GM12878 (cell line): ENCODE measurements at regions not wholly inside any gene's neighbourhood (a gene's known extent, or its start where the extent isn't known, plus 50 kb on each side); places are given as distances from the start of the nearest gene placed in this dataset.

Experiments
- ATAC-seq: fragments of 200-7000 bp; cut with Tn5 transposase; 3 replicates; pipeline ENCODE4 v1.9.1; 2020; ENCODE audit warnings: mild to moderate bottlenecking, moderate library complexity
- BruUV-seq: library from RNA; stranded (reverse); fragments of 400-500 nt; replicated peaks from 2 replicates; lab custom pipeline; 2021; lab: Mats Ljungman, UMichigan
- CTCF ChIA-PET: fragments of 300-600 bp; sonication (Branson Sonifier 250); formaldehyde crosslinking; extraction: SDS; loops from one replicate; lab custom pipeline; 2021; ENCODE audit warnings: inconsistent platforms; lab: Yijun Ruan, JAX
- POLR2A ChIA-PET: fragments of 350-600 bp; formaldehyde crosslinking; extraction: SDS; loops from one replicate; lab custom pipeline; 2021; ENCODE audit warnings: inconsistent platforms; lab: Charles Lee
- RAD21 ChIA-PET: fragments of 300-600 bp; sonication (Branson Sonifier 250); formaldehyde crosslinking; loops from one replicate; lab custom pipeline; 2023; ENCODE audit warnings: antibody characterized with exemption; ENCODE audit not compliant: unreplicated experiment; lab: Charles Lee
- SMC1A ChIA-PET: fragments of 300-600 bp; sonication (Branson Sonifier 250); formaldehyde crosslinking; loops from one replicate; lab custom pipeline; 2023; ENCODE audit not compliant: unreplicated experiment, uncharacterized antibody; lab: Charles Lee
- DNase-seq: peaks from one replicate; pipeline ENCODE4 v3.0.0-alpha.2; 2011; ENCODE audit warnings: low read depth, low spot score
- FAIRE-seq: peaks from 3 replicates; lab custom pipeline; 2011; peaks lifted over from hg19 to GRCh38; lab: Jason Lieb, UNC
- H2AFZ ChIP-seq: 2 replicates; pipeline ENCODE4 v1.6.0; 2011; ENCODE audit warnings: low read depth, low read length, control low read depth; ENCODE audit not compliant: control insufficient read depth
- H3K27ac ChIP-seq: 2 replicates; pipeline ENCODE4 v1.5.1; 2011; ENCODE audit warnings: control low read depth; ENCODE audit not compliant: control insufficient read depth, insufficient read depth
- H3K27me3 ChIP-seq, 2 experiments: replicated peaks in 1 of 2; 2 replicates each; pipeline versions ENCODE4 v1.6.0 to v1.6.1; 2011; ENCODE audit warnings: low read length in 1 of 2; ENCODE audit not compliant: control insufficient read depth in 2 of 2, insufficient read depth in 2 of 2
- H3K36me3 ChIP-seq, 2 experiments: 2 replicates each; pipeline ENCODE4 v1.5.1; 2011; ENCODE audit warnings: low read length in 1 of 2; ENCODE audit not compliant: control insufficient read depth in 2 of 2, insufficient read depth in 2 of 2
- H3K4me1 ChIP-seq: 2 replicates; pipeline ENCODE4 v1.6.1; 2011; ENCODE audit warnings: mild to moderate bottlenecking, low read length, moderate library complexity, mixed read lengths; ENCODE audit not compliant: control insufficient read depth, insufficient read depth
- H3K4me2 ChIP-seq: 2 replicates; pipeline ENCODE4 v1.6.0; 2011; ENCODE audit warnings: control low read depth; ENCODE audit not compliant: control insufficient read depth, insufficient read depth
- H3K4me3 ChIP-seq: fragments of 200-600 bp; sonication (generic); 2 replicates; pipeline ENCODE4 v1.5.1; 2016
- H3K79me2 ChIP-seq: 2 replicates; pipeline ENCODE4 v1.6.0; 2011; ENCODE audit warnings: low read length; ENCODE audit not compliant: control insufficient read depth, insufficient read depth
- H3K9ac ChIP-seq: 2 replicates; pipeline ENCODE4 v1.8.0; 2011; ENCODE audit warnings: low read length, control low read depth, mixed read lengths; ENCODE audit not compliant: control insufficient read depth, insufficient read depth
- H3K9me3 ChIP-seq: replicated peaks from 3 replicates; pipeline ENCODE4 v1.5.1; 2011; ENCODE audit warnings: mild to moderate bottlenecking, low read length; ENCODE audit not compliant: control insufficient read depth, insufficient read depth
- H4K20me1 ChIP-seq: 2 replicates; pipeline ENCODE4 v1.6.0; 2011; ENCODE audit not compliant: control insufficient read depth, insufficient read depth
- BRCA1 ChIP-seq: IDR thresholded peaks from 2 replicates; pipeline ENCODE4 v1.6.1; 2011; ENCODE audit warnings: low read depth, low read length, improper control_type of control experiment
- DPF2 ChIP-seq: fragments of 450-650 bp; IDR thresholded peaks from 2 replicates; pipeline ENCODE4 v1.6.1; 2017; ENCODE audit warnings: mild to moderate bottlenecking
- GATAD2B ChIP-seq: fragments of 450-650 bp; conservative IDR thresholded peaks from 2 replicates; pipeline ENCODE4 v1.6.1; 2017; ENCODE audit warnings: low read depth, mild to moderate bottlenecking, moderate library complexity
- MYC ChIP-seq: IDR thresholded peaks from 2 replicates; pipeline ENCODE4 v1.6.1; 2011; ENCODE audit warnings: mild to moderate bottlenecking, low read length, moderate library complexity, inconsistent platforms; ENCODE audit not compliant: insufficient read depth, insufficient replicate concordance, insufficient read length, severe bottlenecking
- POLR2A ChIP-seq: IDR thresholded peaks from 2 replicates; pipeline ENCODE4 v1.6.1; 2011; ENCODE audit warnings: low read depth, mild to moderate bottlenecking, low read length
- POU2F2 ChIP-seq: IDR thresholded peaks from 3 replicates; pipeline ENCODE4 v1.6.1; 2011; ENCODE audit warnings: low read depth, mild to moderate bottlenecking, low read length, borderline replicate concordance
- YBX1 ChIP-seq: fragments of 450-650 bp; IDR thresholded peaks from 2 replicates; pipeline ENCODE4 v1.6.1; 2016; ENCODE audit warnings: antibody characterized with exemption
- ZNF274 ChIP-seq: IDR thresholded peaks from one replicate; pipeline ENCODE4 v1.8.0; 2011; ENCODE audit not compliant: insufficient read length, insufficient read depth
- ZSCAN29 ChIP-seq: fragments of 450-650 bp; IDR thresholded peaks from 2 replicates; pipeline ENCODE4 v1.6.1; 2017; ENCODE audit warnings: mild to moderate bottlenecking, moderate library complexity
- ZZZ3 ChIP-seq: IDR thresholded peaks from 2 replicates; pipeline ENCODE4 v1.6.1; 2011; ENCODE audit warnings: low read depth; ENCODE audit not compliant: control insufficient read depth, insufficient read length
- WGBS: methylation state at CpG from one replicate; pipeline ENCODE4 v1.1.6; 2016; ENCODE audit warnings: low lambda C conversion rate; ENCODE audit not compliant: insufficient replicate concordance, insufficient coverage; ENCODE audit errors: missing lambda C conversion rate; 5-methylcytosine and 5-hydroxymethylcytosine counted together
- in situ Hi-C: fragments of 300-500 bp; cut with MboI; formaldehyde crosslinking; loops from 9 replicates; pipeline ENCODE4 v1.14.3; 2018; ENCODE audit warnings: mixed read lengths
- intact Hi-C: fragments of 100-400 bp; cut with micrococcal nuclease; formaldehyde crosslinking; loops from one replicate; pipeline ENCODE4 v1.14.2; 2022; ENCODE audit not compliant: unreplicated experiment
- TF ChIP-seq, protein P1 (sequence below): IDR thresholded peaks from 2 replicates; pipeline ENCODE4 v1.6.1; 2012; ENCODE audit warnings: low read length, inconsistent platforms
- TF ChIP-seq, protein P2 (sequence below): fragments of 450-650 bp; IDR thresholded peaks from 2 replicates; pipeline ENCODE4 v1.6.1; 2016; ENCODE audit warnings: mild to moderate bottlenecking
- TF ChIP-seq, protein P3 (sequence below): fragments of 450-650 bp; IDR thresholded peaks from 2 replicates; pipeline ENCODE4 v1.6.1; 2017; ENCODE audit warnings: mild to moderate bottlenecking, low read depth, inconsistent platforms; ENCODE audit not compliant: poor library complexity, severe bottlenecking
- TF ChIP-seq, protein P4 (sequence below): fragments of 450-650 bp; IDR thresholded peaks from 2 replicates; pipeline ENCODE4 v1.6.1; 2018; ENCODE audit warnings: mild to moderate bottlenecking, low read depth, moderate library complexity; ENCODE audit not compliant: partially characterized antibody

DNA sequence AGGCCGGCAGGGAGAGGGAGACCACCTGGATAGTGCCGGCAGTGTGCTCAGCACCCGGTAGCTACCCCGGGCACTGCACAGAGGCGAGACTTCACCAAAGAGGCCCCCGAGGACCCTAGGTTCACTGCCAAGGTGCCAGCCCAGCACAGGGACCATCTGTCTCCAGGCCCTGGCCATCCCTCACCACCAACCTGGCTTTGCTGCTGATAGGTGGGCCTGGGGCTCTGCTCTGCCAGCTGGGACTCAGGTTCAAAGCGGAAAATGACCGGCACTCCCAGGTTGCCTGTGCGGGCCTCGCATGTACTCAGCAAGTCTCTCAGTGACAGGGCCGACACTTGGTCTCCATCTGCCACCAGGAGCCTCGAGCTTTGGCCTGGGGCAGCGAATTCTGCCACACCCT, 812.2 kb downstream of the BRD1 start:
- no peak for TF ChIP-seq ZSCAN29
- no peak for TF ChIP-seq POLR2A
- TF ChIP-seq GATAD2B = no peak
- TF ChIP-seq, protein P1, sequence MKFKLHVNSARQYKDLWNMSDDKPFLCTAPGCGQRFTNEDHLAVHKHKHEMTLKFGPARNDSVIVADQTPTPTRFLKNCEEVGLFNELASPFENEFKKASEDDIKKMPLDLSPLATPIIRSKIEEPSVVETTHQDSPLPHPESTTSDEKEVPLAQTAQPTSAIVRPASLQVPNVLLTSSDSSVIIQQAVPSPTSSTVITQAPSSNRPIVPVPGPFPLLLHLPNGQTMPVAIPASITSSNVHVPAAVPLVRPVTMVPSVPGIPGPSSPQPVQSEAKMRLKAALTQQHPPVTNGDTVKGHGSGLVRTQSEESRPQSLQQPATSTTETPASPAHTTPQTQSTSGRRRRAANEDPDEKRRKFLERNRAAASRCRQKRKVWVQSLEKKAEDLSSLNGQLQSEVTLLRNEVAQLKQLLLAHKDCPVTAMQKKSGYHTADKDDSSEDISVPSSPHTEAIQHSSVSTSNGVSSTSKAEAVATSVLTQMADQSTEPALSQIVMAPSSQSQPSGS = no peak
- TF ChIP-seq MYC = no peak
- TF ChIP-seq BRCA1 = no peak
- TF ChIP-seq, protein P2, sequence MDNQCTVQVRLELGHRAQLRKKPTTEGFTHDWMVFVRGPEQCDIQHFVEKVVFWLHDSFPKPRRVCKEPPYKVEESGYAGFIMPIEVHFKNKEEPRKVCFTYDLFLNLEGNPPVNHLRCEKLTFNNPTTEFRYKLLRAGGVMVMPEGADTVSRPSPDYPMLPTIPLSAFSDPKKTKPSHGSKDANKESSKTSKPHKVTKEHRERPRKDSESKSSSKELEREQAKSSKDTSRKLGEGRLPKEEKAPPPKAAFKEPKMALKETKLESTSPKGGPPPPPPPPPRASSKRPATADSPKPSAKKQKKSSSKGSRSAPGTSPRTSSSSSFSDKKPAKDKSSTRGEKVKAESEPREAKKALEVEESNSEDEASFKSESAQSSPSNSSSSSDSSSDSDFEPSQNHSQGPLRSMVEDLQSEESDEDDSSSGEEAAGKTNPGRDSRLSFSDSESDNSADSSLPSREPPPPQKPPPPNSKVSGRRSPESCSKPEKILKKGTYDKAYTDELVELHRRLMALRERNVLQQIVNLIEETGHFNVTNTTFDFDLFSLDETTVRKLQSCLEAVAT = no peak
- TF ChIP-seq ZZZ3 = no peak
- no peak for TF ChIP-seq ZNF274
- no peak for TF ChIP-seq DPF2
- TF ChIP-seq POU2F2 = no peak
- TF ChIP-seq YBX1 = no peak
- TF ChIP-seq, protein P3, sequence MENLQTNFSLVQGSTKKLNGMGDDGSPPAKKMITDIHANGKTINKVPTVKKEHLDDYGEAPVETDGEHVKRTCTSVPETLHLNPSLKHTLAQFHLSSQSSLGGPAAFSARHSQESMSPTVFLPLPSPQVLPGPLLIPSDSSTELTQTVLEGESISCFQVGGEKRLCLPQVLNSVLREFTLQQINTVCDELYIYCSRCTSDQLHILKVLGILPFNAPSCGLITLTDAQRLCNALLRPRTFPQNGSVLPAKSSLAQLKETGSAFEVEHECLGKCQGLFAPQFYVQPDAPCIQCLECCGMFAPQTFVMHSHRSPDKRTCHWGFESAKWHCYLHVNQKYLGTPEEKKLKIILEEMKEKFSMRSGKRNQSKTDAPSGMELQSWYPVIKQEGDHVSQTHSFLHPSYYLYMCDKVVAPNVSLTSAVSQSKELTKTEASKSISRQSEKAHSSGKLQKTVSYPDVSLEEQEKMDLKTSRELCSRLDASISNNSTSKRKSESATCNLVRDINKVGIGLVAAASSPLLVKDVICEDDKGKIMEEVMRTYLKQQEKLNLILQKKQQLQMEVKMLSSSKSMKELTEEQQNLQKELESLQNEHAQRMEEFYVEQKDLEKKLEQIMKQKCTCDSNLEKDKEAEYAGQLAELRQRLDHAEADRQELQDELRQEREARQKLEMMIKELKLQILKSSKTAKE = no peak
- TF ChIP-seq, protein P4, sequence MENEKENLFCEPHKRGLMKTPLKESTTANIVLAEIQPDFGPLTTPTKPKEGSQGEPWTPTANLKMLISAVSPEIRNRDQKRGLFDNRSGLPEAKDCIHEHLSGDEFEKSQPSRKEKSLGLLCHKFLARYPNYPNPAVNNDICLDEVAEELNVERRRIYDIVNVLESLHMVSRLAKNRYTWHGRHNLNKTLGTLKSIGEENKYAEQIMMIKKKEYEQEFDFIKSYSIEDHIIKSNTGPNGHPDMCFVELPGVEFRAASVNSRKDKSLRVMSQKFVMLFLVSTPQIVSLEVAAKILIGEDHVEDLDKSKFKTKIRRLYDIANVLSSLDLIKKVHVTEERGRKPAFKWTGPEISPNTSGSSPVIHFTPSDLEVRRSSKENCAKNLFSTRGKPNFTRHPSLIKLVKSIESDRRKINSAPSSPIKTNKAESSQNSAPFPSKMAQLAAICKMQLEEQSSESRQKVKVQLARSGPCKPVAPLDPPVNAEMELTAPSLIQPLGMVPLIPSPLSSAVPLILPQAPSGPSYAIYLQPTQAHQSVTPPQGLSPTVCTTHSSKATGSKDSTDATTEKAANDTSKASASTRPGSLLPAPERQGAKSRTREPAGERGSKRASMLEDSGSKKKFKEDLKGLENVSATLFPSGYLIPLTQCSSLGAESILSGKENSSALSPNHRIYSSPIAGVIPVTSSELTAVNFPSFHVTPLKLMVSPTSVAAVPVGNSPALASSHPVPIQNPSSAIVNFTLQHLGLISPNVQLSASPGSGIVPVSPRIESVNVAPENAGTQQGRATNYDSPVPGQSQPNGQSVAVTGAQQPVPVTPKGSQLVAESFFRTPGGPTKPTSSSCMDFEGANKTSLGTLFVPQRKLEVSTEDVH = no peak
- SMC1A ChIA-PET = no interaction called here
- intact Hi-C loops = no loop called here
- no peaks in the 10 kb centered on the region for H4K20me1 ChIP-seq
- WGBS = 35% methylated on average over 13 of the region's 13 CpGs
- no peaks in the 10 kb centered on the region for H3K27me3 ChIP-seq
- POLR2A ChIA-PET = no interaction called here
- CTCF ChIA-PET = no interaction called here
- H3K9me3 ChIP-seq = no peaks in the 10 kb centered on the region; the same call in 2 of the 3 replicates
- H3K79me2 ChIP-seq = no peaks in the 10 kb centered on the region
- no peak for FAIRE-seq
- no peaks in the 10 kb centered on the region for H3K36me3 ChIP-seq
- in situ Hi-C loops = no loop called here
- RAD21 ChIA-PET = no interaction called here
- no peak overlapping the region for H3K4me2 ChIP-seq
- DNase-seq = no peak
- H3K4me3 ChIP-seq = no peak overlapping the region
- no peaks in the 10 kb centered on the region for H3K4me1 ChIP-seq
- H3K27ac ChIP-seq = no peak overlapping the region
- BruUV-seq = no TSS peak
- no peak overlapping the region for H3K9ac ChIP-seq
- no peak overlapping the region for H2AFZ ChIP-seq
- ATAC-seq = no peak
